ENCODE measurements at regions not wholly inside any gene's neighbourhood (a gene's known extent, or its start where the extent isn't known, plus 50 kb on each side); places are given as distances from the start of the nearest gene placed in this dataset.

GRCh38 chr6:37580176-37580955 is 80.7 kb upstream of the CCDC167 start:
- DNase-seq, result no peak

DNA sequence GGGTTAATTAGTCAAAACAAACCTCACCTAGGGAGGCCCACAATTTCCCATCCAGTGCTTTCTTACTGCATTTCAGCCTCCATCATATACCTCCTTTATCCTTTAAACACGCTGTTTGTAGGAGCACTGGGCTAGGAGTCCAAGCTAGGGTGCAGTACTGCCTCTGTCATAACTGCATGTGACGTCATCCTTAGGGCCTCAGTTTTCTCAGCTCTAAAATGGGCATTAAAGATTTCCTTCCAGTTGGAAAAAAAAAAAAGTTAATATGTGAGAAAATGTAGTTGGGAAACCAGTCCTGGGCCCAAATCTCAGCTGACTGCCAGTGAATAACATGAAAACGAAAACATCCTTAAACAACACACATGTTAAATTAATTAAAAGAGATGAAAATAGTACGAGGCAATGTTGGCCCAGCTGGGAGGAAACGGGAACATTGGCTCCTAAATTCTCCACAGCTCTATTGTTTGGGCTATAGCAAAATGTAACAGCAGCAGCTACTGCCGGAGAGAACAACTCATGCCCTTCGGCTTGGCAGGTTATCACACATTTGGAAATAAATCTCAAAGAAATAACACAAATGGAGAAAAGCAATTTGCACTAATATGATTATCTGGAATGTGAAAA is 79.9 kb upstream of the CCDC167 start:
- DNase-seq, result no peak

GRCh38 chr6:37578104-37578503 is 78.4 kb upstream of the CCDC167 start:
- no peak for DNase-seq

DNA sequence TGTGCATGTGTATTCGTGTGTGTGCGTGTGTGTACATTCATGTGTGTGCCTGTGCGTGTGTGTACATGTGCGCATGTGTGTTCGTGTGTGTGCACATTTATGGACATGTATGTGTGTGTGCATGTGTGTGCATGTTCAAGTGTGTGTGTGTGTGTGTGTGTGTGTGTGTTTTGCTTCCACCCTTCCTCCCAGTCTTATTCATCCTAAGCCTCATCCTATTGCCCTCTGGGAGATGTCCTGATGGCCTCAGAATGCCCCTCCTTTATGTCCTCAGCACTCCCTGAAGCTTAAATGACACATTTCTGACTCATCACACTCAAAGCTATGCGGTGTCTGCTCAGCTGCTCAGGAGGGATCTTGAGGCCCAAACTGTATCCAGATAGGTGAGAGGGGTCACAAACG is 76.6 kb upstream of the CCDC167 start:
- no peak for DNase-seq

DNA sequence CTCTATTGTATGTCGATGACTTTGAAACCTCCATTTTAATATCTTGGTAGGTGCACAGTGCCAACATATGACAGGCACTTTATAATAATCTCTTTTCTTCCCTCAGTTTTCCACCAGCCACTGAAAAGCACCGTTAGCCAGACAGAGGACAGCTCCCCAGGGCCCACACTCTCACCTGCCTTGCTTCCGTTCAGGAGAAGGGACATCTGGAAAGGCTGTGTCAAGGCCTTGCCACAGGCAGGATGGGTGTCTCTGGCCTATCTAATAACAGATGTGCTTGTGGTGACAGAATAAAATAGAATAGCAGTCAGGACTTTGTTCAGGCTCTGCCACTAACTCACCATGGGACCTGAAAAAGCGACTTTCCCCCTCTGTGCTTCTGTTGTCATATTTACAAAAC is 75.5 kb upstream of the CCDC167 start:
- no peak for DNase-seq

DNA sequence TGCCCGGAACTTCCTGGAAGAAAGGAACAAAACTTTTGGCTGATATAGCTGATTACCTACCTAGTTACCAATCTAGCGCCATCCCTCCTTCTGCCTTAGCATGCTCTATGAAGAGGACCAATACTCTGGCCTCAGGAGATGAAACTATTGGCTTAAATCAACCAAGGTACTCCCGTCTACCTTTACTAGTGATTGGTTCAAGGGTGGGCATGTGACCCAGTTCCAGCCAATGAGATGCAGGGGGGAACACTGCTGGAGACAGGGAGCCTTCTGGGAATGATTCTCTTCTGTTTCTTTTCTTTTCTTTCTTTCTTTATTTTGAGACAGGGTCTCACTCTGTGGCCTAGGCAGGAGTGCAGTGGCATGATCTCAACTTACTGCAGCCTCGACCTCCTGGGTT is 72.6 kb upstream of the CCDC167 start:
- no peak for DNase-seq

GRCh38 chr6:37570482-37571133 is 70.9 kb upstream of the CCDC167 start:
- no peak for DNase-seq

GRCh38 chr6:37569743-37570481 is 70.2 kb upstream of the CCDC167 start:
- DNase-seq, result no peak

DNA sequence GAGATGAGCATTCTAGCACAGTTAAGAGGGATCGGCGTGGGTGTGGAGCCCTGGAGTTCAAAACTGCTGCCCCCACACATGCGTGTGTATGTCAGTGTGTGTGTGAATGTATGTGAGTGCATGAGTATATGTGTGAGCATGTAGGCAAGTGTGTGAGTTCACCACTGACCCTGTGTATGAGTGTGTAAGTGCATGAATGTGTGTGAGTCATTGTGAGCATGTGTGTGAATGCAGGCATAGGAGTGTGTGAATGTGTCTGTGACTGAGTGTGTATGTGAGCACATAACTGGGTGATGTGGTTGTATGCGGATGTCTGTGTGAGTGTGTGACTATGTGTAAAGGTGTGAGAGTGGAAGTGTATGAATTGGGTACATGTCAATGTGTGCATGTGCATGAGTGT is 69.6 kb upstream of the CCDC167 start:
- no peak for DNase-seq

GRCh38 chr6:37566950-37567349 is 67.3 kb upstream of the CCDC167 start:
- no peak for DNase-seq

DNA sequence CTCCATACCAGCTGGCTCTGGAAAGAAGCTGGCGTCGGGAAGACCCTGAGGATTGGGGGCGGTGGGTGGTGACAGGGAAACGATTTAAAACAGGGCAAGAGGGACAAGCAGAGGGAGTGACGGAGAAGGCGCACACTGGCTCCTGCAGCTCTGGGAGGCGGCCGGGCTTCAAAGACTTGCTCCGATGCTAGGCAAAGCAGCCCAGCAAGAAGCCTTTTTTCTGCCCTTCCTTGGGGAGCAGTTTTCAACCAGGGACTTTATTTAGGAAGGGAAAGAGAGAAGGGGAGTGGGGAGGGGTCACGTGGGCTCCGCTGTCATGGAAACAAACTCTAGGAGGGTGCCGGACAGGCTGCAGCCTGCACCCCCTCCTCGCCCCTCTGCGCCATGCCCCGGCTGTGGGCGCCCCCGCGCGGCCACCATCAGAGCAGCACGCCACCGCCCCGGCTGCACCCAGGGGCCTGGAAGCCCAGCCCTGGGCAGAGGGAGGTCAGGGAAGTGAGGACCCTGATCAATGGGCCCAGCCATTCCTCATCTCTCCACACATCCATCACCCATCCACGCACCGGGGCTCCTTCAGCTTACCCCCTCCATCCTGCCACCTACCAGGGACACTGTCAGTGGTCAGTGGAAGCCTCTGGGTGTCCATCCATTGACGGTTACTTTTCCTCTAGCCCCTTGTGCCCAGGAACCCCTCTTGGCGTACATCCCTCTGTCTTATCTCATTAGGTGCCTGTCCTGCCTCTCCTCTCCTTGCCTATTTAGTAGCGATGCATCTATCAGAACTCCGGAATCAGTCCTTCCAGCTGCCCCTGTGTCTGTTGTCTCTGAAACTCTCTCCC is 66.6 kb upstream of the CCDC167 start:
- peak; percentile 56 to 74 for DNase-seq

DNA sequence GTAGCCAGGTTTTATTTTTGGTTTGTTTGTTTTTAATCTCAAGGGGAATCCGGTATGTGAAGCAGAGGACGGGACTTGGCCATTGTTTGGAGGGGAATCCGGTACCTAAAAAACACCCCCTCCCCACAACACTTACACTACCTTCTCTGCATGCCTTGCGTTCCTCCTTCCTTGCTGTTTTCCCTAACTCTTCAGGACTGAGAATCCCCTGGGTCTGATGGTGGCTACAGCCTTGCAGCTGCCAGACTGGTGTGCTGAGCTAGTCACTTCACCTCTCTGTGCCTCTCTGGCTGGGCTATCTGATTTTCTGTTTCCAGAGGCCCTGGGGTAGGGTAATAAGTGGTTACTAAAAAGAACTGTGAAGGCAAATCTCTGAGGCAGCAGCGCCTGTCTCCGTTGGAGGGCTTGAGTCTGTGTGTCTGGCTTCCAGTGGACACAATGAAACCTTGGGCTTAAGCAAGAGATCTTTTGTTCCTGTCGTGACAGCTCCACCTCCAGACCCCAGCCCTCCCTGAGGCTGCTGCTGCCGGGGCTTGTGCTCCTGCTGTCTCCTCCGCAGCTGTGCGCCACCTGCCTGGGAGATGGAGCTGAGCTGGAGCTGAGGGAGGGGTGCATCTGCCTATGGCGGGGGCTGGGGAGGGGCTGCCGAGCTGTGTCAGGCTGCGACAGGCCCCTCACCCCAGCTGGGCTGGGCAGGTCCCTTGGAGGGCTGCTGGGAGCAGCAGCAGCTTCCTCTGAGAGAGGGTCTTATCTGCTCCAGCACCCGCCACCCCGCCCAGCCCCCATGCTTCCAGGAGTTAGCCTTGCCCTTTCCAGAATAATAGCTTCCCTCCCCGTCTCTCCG is 65.8 kb upstream of the CCDC167 start:
- DNase-seq, result peak in 1 of 2 experiments; percentile 63

- peak in 1 of 2 experiments; percentile 39 for DNase-seq
These were observed 63.2 kb upstream of the CCDC167 start for GRCh38 chr6:37562926-37563288.

- peak in 1 of 2 experiments; percentile 29 for DNase-seq
These were observed 61.7 kb upstream of the CCDC167 start for GRCh38 chr6:37561361-37561760.

DNA sequence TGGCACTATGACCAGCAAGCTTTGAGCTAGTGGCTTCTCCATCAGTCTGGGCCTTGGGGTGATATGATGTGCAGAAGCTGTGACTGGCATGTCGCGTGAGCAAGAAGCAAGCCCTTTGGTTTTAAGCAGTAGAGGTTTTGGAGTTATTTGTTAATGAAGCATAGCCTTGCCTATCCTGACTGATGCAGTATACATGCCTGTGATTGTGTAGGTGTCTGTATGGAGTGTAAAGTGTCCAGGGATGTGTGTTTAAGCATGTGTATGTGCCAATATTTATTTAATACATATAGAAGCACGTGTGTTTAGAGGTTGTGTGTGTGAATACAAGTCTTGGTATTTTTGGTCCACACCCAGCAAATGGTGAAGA is 61.0 kb upstream of the CCDC167 start:
- DNase-seq, result no peak

GRCh38 chr6:37559501-37559900 is 59.8 kb upstream of the CCDC167 start:
- no peak for DNase-seq

DNA sequence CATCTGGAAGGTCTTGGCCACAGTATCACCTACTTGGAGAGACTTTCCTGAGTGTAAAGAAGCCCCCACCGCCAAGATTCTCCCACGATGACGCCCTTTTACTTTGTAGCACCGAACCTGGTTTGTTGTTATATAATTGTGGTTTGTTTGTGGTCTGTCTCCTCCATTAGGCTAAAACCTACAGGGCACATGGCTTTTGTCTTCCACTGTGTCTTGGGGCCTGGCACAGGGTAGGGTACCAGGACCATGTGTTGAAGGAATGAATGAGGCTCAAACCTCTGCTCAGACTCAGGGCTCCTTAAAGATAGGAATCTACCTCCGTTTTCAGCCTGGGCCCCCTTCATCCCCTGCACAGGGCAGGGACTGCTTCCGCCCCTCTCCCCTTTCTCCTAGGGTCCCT is 59.4 kb upstream of the CCDC167 start:
- DNase-seq, result no peak

- DNase-seq, result no peak
These were observed 59.0 kb upstream of the CCDC167 start for GRCh38 chr6:37558646-37559045.

DNA sequence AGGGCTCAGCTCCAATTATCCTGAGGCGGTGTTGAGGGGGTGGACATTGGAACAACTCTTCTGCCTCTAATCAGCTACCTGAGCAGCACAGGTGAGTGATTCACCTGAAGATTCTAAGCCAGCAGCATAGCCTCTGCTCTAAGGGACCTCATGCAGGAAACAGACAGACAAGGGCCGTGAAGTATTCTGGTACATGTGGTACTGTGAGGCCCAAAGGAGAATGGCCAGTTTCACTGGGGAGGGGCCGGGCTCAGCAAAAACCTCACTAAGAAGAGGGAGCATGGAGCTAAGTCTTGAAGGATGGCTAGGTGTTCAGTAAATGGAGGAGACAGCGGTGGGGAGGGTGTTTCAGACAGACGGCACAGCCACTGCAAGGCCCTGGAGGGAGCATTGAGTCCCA is 58.5 kb upstream of the CCDC167 start:
- DNase-seq, result no peak

GRCh38 chr6:37557645-37558114 is 58.0 kb upstream of the CCDC167 start:
- DNase-seq, result no peak

DNA sequence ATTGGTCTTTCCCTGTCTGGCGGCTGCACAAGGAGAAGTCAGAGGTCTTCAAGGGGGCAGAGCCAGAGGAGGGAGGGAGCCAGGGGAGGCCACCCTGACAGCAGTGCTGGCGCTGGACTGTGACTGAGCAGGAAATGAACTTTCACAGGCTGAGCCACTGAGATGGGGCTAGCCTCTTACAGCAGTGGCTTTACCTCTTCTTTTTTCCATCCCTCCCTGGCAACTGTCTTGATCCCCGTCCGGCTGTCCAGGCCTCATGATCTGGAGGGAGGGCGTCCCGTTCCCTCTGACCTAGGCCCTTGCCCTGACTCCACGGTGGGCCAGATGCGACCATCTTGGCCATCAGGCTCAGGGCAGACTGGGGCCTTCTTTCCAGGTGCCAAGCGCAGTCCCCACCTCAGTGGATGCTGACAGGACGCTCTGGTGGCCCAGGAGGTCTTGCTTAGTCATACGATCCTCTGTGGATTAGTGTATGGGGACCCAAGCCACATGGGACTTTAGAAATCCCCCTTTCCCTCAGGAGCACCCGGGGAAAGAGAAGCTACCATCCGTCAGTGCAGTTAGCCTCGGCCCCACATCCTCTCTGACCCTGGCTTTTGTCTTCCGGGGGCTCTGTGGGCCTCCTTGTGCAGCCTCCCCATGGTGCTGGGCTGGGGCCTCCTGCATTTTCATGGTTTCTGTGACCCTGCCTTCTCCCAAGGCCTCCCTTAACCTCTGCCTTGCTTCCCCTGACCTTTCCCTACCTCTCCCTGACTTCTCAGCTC is 57.4 kb upstream of the CCDC167 start:
- DNase-seq, result no peak
